ENCODE measurements at regions not wholly inside any gene's neighbourhood (a gene's known extent, or its start where the extent isn't known, plus 50 kb on each side); places are given as distances from the start of the nearest gene placed in this dataset.

- no peak for TF ChIP-seq CTCF (IDR thresholded peaks at IDR 0.05)
- TF ChIP-seq POLR2A (IDR thresholded peaks at IDR 0.05) = peak in 1 of 4 donors; percentile 32
Observed at GRCh38 chr14:36243183-36243582, 66.7 kb upstream of the PTCSC3 start.

Data from upper lobe of left lung (tissue), 4 donors.